Lung microvascular endothelial cell (primary cell): ENCODE measurements at regions not wholly inside any gene's neighbourhood (a gene's known extent, or its start where the extent isn't known, plus 50 kb on each side); places are given as distances from the start of the nearest gene placed in this dataset.

ENCODE experiments used
- DNase-seq, 2 donors: peaks; one replicate each; pipeline versions ENCODE4 v3.0.0 to v3.0.0-alpha.2; 2010; ENCODE audit warnings: low read depth in 2 of 2

- no peak for DNase-seq
Observed at GRCh38 chr3:135864060-135864459, 101.5 kb upstream of the PPP2R3A start.

- DNase-seq, result no peak
Observed at GRCh38 chr3:135865085-135865484, 100.4 kb upstream of the PPP2R3A start.

- DNase-seq, result no peak
Observed at GRCh38 chr3:135865553-135865952, 100.0 kb upstream of the PPP2R3A start.

DNA sequence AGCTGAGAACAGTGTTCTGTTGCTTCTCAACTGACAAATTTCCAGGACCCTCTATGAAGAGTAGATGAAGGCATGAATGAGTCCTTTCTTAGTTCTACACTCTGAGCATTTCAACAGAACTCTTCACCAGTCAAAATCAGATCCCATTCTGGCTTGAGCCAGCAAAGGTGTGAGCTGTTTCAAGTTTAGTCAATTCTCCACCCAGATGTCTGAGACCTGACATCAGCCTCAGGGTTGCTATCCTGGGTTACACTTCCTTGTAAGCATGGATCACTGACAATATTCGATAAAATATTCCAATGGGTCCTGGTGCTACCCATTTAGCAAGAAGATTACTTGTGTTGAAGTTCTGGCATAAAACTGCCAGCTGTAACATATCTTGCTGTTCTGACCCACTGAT, 97.6 kb upstream of the PPP2R3A start:
- no peak for DNase-seq

GRCh38 chr3:135868801-135869200, 96.7 kb upstream of the PPP2R3A start:
- DNase-seq, result no peak

DNA sequence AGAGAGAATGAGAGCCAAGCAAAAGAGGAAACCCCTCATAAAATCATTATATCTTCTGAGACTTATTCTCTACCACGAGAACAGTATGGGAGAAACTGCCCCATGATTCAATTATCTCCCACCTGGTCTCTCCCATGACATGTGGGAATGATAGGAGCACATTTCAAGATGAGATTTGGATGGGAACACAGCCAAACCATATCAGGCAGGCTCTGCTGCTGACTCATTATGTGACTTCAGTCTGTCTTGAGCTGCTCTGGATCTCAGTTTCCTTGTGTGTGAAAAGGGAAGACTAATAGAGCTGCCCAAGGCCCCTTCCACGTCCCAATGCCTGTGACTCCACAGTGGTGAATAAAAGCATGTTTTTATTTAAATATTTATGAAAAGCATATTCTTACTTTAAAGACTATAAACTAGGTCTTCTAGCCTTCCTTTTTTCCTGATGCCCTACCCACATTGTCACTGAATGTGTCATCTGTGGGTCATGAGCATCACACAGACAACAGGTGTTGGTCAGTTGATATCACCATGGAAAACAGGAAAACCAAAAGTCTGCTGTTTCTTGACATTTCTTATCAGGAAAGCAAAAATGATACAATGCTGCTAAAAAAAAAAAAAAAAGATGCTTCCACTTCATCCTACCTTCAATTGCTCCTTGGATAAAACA, 96.0 kb upstream of the PPP2R3A start:
- no peak for DNase-seq

- DNase-seq, result no peak
Observed at GRCh38 chr3:135871311-135871710, 94.2 kb upstream of the PPP2R3A start.

DNA sequence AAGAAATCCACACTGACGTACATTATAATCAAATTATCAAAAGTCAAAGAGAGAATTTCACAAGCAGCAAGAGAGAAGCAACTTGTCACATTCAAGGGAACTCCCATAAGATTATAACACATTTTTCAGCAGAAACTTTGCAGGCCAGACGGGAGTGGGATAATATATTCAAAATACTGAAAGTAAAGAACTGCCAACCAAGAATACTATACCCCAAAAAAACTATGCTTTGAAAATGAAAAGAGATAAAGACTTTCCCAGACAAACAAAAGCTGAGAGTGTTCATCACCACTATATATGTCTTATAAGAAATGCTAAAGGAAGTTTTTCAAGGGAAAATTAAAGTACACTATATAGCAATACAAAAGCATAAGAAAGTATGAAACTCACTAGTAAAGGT, 91.5 kb upstream of the PPP2R3A start:
- DNase-seq, result no peak

DNA sequence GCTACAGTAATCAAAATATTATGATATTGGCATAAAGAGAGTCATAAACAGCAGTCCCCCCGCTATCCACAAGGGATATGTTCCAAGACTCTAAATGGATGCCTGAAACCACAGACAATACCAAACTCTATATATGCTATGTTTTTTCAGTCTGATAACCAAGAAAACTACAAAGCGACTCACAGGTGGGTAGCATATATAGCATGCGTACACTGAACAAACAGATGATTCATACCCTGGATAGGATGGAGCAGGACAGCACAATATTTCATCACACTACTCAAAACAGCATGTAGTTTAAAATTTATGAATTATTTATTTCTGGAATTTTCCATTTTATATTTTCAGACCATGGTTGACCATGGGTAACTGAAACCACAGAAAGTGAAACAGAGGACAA, 87.0 kb upstream of the PPP2R3A start:
- DNase-seq, result no peak

GRCh38 chr3:135885885-135886284, 79.6 kb upstream of the PPP2R3A start:
- no peak for DNase-seq

DNA sequence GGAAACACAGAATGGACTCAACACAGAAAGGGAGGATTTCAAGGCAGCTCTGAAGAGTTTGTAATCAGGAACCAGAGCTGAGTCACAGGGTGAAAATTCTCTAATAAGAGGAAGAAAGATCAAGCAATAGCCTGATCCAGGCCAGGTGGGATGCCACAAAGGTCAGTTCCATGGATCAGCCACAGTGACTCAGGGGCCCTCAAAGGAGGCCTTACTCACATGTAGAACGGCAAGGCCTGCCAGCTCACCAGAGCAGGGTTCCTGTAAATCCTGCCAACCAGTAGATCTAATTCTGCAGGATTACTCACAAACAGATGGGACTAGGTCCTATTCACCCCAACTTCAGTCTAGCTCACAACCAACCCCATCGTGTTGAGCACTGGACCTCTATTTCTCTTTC, 78.3 kb upstream of the PPP2R3A start:
- DNase-seq, result peak in 1 of 2 donors; percentile 37

DNA sequence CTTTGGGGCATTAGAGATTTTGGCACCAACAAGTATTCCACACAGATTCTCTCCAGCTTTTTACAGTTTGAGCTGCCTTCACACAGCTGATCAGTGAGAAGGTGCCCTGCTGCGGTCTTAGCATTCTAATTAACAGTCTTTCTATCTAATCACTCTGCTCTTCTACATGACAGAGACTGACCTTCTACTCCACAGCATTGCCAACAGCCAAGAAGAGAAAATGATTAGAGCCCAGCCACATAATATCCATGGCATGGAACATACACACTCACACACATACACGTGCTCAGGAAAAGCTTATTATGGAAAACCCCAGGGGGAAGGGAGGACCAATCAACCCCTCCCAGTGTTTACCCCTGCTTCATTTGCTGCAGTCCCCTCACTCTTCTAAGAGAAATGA, 76.1 kb upstream of the PPP2R3A start:
- no peak for DNase-seq

DNA sequence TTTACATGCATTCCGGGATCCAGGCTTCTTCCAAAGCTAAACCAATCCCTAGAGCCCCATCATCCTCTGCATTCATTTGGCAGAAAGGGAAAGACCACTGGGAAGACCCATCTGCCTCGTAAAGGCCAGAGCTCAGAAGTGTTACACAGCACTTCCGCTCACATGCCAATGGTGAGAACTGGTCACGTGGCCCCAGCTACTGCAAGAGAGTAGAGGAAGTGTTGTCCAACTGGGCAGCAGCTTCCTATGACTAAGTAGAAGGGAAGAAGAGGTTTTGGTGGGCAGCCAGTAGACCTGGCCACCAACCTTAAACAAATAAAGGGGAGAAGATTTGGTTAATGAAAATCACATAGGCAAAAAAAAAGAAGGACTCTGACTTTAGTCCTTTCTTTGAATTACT, 74.4 kb upstream of the PPP2R3A start:
- DNase-seq, result peak in 1 of 2 donors; percentile 6

GRCh38 chr3:135895106-135895733, 70.3 kb upstream of the PPP2R3A start:
- DNase-seq, result peak; percentile 76 to 83

DNA sequence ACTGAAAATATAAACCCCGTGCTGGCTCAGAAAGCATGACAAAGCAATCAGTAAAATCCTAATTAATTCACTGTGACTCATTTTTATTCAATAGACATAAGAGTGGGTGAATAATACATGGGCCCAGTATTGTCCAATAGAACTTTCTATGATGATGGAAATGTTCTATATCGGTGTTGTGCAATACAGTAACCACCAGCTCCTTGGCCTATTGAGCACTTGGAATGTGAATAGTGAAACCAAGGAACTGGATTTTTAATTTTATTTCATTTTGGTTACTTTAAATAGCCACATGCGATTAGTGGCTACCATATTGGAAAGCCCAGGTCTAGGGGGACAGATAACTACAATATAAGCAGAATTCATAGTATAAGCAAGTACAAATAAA, 69.8 kb upstream of the PPP2R3A start:
- DNase-seq, result no peak

DNA sequence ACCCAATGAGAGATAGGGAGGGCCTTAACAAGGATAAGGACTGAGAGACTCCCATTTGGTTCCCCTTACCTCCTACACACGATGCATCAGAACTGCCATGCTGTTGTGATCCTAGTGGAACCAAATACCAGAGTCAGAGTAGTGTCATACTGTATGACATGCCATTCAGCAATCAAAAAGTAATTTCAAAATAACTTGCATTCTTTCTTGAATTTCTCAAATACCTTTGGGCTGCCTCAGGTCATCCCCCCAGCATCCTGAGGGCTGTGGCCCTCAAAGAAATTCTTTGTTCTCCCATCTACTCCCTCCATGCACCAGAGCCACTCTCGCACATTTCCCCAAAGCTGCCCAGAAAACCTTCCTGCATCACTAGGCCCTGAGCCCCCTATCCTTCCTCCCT, 68.9 kb upstream of the PPP2R3A start:
- DNase-seq, result no peak

- no peak for DNase-seq
Observed at GRCh38 chr3:135897715-135898114, 67.8 kb upstream of the PPP2R3A start.

GRCh38 chr3:135898774-135899173, 66.8 kb upstream of the PPP2R3A start:
- no peak for DNase-seq

DNA sequence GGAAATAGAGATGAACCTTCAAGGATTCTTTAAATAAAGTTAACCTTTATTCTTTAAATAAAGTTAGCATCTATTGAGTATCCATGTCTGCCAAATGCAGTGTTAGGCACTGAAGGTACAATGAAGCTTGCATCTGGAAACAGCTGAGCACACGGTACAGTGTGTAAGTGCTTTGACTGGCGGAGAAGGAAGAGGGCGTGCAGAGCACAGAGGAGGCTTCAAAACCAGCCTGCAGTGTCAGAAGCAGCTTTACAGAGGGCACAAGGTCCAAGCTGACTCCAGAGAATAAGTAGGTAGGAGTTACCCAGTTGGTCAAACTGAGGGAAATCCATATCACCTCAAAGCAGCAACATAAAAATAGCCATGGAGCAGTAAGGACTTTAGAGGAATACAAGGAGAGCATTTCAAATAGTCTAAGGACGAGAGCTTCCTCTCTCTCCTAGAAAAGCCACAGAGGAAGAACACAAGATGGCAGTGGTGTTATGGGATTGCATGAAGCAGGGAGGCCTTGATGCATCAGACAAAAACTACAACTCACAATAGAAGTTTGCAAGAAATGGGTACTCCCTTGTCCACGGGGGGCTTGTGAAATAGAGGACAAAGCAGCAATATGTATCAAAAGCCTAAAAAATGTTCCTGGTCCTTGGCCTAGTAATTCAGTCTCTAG, 60.3 kb upstream of the PPP2R3A start:
- peak; percentile 5 to 9 for DNase-seq

DNA sequence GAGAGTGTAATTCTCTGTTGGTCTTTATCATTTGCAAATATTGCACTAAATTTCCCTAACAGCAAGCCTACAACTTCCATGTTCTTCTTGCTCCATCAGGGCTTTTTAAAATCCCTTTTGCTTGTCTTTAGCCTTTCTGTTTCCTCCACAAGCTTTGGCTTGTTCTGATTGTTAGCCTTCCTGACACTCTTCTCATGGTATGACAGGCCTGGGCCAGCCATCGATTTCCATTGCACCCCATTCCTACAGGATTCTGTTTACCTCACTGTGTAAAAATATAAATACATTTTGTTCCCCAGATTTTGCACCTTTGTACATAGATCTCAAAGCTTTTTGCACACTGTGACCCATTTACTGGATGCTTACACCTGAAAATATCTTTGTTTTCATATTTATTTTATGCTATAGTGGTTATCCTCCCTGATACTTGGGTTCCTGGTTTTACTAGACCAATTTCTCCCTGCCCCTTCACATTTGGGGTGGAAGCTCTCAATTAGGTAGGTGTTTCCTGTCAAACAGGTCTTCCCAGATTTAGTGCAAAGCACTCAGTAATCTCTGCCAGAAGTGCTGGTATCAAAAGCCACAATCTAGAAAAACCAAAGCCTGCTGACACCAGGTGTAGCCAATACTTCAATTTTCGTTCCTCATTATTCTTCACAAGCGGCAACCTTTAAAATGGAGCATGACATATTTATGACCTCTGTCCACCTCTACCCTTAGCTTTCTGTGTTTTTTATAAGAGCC, 57.9 kb upstream of the PPP2R3A start:
- DNase-seq, result no peak

GRCh38 chr3:135908225-135908624, 57.3 kb upstream of the PPP2R3A start:
- no peak for DNase-seq

DNA sequence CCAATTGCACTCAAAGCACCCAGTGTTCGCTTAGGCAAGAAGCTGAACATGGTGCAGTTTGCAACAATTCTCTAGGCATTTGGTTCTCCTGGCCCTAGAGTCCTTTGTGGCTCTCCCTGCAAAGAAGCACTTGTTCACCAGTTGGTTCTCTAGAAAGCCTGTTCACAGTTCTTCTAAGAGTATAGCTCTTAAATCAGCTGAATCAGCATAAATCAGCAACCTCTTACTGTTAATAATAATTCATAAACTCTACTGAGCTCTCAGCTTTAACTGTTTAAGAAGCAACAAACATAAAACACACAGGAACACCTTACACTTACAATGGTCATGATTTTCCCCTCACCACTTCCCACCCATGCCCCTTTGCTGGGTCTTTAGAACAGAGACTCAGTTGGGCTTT, 56.8 kb upstream of the PPP2R3A start:
- no peak for DNase-seq
